SIG-M5 treated with dmso at 0.1 percent for 504 hours (cell line): ENCODE measurements at regions not wholly inside any gene's neighbourhood (a gene's known extent, or its start where the extent isn't known, plus 50 kb on each side); places are given as distances from the start of the nearest gene placed in this dataset.
"Not testable (repeated sequence)": the region's sequence is repeated elsewhere in the genome, so short reads cannot be mapped to it uniquely, and the experiment has no call there.

Experiments used
- DNase-seq: peaks from one replicate; lab custom pipeline; 2025; ENCODE audit not compliant: unreplicated experiment; lab: John Stamatoyannopoulos, UW

DNA sequence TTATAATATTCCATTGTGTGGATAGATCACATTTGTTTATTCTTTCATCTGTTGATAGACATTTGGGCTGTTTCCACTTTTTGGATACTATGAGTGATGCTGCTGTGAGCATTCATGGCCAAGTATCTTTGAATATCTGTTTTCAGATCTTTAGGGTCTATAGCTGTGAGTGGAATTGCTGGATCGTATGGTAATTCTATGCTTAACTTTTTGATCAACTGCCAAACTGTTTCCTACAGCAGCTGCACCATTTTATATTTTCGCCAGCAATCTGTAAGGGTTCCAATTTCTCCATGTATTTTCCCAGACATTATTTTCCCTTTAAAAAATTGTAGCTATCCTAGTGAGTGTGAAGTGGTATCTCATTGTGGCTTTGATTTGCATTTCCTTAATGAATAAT, 238.1 kb downstream of the AACS start:
- DNase-seq = no peak

DNA sequence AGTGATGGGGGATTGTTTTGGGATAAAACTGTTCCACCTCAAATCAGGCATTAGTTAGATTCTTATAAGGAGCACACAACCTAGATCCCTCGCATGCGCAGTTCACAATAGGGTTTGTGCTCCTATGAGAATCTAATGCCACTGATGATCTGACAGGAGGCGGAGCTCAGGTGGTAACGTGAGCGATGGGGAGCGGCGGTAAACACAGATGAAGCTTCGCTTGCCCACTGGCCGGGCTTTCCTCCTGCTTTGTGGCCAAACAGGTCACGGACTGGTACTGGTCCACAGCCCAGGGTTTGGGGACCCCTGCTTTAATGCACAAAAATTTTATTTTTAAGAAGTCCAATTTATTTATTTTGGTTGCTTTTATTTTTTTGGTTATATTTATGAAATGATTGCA, 238.8 kb downstream of the AACS start:
- no peak for DNase-seq

DNA sequence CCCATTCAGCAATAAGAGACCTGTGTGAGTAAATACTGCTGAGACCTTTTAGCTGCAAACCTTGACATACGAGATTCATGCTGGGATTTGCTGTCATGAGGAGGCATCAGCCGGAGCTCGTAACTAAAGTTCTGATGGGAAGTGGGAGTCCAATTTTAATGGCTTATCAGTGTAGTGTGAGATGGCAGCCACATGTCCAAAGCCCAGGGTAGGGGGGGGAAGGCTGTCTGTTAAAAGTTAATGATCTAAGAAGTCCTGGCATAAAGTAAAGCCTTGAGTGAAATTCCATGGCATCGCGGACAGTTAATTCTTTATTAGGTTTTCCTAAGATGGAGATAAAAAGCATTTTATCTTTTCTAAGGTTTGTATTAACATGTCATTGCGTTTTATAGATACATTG, 240.0 kb downstream of the AACS start:
- DNase-seq = no peak

DNA sequence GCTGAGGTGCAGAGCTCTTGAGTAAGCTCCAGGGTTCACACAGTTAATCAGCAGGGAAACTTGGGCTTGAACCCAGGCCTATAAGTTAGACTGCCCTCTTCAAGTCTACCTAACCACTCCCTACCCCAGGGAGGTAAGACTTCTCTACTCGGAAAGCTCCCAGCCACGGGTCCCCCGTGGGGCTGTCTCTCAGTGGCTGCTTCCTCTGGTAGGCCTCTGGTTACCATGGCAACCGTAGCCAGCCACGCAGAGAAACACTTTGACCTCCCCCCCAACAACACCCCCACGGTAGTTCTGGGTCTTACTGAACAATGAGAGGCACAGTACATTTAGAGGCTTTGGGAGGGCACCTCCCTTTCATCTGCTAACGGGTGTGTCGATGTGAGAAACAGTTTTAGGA, 245.2 kb downstream of the AACS start:
- DNase-seq = no peak

DNA sequence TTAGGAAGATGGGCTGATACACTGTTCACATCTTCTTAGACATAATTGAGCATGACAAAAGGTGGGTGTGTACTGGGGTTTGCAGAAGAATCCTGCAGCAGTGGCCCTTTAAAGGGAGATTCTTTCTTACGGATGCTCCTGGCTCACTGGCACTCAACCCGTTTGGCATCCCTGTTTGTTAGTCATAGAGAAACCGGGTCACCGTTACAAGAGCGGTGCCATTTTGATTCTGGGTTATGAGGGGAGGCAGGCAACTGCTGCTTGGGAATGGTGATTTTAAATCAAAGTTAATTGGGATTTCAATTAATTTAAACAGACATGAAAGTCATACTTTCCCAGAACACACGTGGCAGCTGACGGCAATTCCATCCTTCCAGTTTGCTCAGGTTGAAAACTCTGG, 245.8 kb downstream of the AACS start:
- DNase-seq = no peak

DNA sequence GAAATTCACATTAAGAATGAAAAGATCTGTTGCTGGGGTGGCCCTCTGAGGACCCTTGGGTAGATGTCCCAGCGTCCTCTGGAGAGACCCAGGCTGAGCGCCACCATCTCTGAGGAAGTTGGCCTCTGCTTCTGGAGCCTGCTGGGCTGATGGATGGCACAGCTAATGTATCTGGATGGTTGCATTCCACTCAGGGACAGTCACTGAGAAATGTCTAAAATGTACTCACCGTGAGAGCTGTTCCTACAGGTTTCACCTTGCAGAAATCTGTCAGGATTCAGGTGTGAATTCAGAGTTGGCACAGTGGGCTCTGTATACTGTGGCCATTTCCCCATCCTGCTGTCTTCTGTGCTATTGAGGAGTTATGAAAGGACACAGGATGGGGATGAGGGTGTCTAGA, 247.2 kb downstream of the AACS start:
- DNase-seq = no peak

DNA sequence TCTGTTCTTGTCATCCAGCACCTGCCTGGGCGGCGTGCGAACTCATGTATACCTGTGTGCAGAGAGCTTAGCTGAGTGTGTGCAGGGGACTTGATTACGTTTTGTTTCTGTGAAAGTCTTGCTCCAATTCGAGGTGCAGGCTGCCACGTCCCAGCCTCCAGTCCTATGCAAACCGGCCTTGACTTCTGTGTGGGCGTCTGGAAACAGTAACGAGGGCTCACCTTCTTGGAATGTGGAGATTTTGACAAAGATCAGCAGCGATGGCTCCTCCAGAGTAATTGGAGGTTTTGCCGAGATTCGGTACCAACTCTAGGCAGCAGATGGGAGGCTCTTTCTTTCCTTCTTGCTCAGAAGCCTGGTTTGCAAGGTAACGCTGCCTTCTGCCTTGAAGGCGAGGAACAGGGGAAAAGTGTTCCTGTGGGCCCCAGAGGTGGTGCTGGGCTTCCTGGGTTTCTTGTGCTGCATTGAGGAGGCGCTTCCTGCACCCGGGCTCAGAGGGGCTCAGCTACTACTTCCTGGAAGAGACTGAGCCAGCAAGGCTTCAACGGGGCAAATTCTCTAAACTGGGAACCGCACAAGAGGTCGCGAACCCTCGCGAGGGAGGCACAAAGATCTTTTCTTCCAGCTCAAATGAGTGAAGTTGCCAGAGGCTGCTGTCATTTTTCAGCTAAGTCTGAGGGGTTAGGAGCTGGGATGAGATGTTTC, 249.0 kb downstream of the AACS start:
- DNase-seq = no peak

DNA sequence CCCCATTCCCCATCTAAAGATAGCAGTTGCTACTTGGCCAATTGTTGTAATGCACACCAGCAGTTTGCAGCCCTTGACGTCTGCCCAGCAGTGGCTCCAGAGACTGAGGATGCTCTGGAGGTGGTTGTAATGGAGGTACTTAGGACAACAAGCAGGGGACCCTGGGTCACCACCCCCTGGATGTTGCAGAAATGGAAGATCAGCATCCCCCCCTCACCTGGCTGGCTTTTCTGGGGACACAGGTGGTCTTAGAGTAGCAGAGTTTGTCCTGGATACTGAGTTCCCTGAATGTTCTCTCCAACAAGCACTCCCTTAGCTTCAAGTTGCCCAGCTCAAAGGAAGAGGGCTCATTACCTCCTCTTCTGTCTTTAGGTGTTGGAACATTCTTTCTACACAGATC, 250.5 kb downstream of the AACS start:
- no peak for DNase-seq

DNA sequence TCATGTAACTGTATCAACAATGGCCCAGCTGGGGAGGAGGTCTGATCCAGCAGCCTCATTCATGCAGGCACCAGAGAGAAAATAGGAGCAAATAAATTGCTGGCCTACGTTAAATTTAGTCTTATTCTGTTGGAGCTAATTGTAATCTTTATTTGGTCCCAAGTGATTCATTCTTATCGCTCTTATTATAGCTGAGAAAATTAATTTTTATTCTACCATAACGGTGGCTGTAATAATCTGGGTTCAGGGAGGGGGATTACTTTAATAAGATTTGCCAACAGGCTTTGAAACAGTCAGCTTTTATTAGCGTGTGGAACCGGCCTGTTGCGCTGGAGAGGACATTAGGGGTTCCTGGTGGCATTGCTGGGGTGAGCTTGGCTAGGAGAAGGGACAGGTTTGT, 254.9 kb downstream of the AACS start:
- DNase-seq = no peak

DNA sequence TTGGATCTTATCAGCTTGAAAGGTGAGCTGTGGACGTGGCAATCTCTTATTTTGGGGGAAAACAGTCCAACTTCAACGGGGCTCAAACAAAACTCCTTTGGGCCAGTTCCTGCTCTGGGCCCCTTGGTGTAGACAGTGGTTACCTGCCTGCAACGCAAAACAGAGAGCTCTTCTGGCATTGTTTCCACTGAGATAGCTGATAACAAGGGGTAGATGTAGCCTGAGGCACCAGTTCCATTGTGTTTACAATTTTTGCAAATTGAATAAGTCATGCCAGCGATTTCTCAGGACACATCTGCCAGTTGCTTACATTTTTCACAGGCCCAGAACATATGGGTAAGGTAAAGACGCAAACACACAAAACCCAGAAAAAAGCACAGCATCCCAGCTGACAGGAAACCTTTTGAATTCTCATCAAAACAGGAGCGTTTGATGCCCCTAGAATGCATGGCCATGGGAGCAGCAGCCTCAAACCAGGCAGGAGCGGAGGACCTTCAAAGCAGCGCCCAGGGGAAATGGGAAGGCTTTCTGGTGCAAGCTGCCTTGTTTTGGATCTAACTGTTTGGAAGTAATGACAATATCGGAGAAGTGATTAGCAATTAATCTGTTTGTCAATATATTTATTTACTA, 259.7 kb downstream of the AACS start:
- DNase-seq = no peak

DNA sequence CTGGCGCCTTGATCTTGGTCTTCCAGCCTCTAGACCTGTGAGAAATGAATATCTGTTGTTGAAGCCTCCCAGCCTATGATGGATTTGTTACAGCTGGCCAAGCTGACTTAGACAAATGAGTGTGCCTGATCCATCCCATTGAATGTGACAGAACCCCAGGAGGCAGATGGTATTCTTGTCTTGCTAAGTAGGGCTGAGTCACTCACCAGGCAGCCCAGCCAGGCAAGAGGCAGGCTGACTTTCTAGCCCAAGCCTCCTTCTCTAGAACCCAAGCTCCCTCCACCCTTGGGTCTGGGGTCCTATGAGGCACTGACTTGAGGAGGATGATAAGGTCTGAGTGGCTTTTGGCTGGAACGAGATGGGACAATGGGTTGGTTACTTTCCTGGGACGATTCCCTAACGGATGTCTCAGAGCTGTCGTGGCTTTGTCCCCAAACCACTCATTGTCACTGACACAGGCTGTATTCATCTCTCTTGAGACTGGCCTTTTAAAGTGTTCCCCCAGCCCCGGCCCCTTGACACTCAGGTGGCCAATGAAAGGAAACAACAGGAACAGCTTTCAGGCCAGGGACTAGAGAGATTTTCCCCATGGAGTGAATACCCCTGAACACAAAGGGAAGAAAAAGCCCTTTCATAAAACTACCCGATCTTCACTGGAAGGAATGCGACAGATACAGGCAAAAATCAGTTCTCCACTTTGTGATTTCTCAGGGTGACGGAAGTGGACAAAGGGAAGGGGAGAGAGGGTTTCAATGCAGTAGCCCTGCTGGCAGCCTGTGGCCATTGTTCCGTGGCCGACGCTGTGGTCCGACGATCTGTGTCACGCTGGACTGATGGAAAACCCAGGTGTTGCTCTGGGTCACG, 264.2 kb downstream of the AACS start:
- no peak for DNase-seq

DNA sequence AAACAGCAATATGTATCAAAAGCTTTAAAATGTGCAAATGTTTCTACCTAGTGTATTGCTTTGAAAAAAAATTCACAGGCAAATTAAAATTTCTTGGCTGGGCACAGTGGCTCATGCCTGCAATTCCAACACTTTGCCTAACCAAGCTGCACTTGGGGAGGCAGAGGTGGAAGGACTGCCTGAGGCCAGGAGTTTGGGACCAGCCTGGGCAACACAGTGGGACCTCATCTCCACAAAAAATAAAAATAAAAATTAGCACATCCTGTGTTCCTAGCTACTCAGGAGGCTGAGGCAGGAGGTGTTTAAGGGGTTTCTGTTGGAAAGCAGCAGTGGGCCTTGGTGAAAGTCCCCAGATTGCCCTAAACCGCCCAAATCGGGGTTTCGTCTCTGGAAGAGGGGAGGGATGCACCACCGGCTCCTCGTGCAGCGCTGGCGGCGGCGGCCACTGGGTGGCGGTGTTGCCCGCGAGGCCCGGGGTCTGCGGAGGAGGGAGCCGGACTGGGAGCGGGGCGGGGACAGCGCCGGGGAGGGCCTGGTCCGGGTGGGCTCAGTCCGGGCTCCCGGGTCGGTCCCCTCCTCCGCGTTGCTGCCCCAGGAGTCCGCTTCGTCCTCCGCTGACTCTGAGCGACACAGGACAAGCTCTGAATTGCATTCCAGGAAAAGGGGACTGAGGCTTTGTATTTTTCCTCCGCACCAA, 265.6 kb downstream of the AACS start:
- peak; percentile 2 for DNase-seq

DNA sequence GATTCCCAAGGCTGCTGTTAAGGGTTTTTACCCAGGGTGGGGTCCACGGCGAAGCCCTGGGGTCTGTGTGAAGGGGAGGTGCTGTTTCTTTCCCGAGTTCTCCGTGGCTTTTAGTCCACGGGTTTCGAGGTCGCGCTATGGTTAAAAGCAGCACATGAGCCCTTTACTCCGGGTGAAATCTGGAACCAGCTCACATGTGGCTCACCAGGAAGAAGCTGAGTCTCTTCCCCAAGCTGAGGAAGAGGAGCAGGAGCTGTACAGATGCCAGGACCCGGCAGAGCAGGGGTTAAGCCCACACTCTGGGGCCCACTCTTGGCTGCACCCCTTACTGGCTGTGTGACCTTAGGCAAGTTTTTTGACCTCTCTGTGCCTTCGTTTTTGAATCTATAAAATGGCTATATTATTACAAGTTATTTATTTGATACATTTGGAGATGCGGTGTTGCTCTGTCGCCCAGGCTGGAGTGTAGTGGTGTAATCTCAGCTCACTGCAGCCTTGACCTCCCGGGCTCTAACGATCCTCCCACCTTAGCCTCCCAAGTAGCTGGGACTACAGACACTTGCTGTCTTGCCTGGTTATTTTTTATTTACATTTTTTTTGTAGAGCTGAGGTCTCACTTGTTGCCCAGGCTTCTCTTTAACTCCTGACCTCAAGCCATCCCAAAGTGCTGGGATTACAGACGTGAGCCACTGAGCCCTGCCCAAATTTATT, 266.3 kb downstream of the AACS start:
- no peak for DNase-seq

DNA sequence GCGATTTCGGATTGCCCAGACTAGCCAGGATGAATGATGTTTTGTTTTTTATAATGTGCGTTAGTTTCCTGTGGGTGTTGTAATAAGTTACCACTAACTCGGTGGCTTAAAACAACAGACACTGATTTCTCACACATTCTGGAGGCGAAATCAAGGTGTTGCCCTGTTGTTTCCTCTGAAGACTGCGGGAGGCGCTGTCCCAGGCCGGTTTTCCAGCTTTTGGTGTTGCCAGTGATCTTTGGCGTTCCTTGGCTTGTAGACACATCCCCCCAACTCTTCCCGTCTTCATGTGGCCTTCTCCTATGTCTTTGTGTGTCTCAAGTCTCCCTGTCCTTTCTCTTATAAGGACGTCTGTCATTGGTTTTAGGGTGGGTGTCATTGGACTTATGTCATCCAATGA, 267.7 kb downstream of the AACS start:
- DNase-seq = no peak

DNA sequence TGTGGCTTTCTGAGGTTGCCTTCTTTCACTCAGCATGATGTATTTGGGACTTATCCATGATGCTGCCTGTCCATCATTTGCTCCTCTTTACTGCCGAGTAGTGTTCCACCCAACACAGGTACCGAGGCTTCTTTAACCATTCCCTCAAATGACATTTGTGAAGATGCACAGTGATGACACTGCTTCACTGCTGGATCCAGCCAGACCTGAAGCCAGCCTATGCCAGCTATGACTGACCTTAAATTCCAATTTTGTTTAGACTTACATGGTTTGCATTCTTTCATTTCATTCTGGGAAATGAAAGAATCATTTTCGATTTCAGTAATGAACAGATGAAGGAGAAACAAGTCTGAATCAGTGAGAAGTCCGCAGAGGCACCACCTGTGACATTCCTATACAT, 271.0 kb downstream of the AACS start:
- DNase-seq = no peak

DNA sequence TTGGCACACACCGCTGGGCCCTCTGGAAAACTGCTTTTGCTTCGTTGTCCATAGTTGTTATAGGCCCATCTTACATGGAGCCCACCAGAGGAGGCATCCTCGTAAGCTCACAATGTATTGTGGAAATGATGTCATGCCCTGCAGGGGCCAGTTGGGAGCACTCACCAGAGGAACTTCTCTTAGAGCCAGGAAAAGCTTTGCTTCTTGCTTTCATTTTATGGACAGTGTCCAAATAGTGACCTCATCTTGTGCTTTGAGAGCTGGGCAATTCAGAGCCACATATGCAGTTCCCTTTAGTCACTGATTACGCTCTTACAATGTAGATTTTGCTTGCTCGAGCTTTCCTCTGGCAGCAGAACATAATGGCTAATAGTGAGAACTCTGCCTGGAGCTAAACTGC, 275.6 kb downstream of the AACS start:
- DNase-seq = no peak

DNA sequence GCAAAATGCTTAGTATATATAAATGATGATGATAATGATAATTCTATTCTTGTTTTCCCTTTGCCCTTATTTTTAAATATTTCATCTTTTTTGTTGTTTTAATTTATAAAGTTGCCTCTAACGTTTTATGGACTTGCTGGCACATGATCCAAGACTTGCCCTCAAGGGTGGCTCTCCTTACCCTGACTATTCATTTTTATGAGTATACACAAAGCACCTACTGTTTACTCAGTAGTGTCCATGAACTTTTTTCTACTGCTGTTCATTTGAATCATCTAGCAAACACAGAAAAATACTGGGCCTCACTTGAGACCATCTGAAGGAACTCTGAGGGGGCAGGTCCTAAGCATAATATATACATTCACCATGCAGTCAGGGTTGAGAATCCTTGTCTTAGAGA, 276.2 kb downstream of the AACS start:
- no peak for DNase-seq

DNA sequence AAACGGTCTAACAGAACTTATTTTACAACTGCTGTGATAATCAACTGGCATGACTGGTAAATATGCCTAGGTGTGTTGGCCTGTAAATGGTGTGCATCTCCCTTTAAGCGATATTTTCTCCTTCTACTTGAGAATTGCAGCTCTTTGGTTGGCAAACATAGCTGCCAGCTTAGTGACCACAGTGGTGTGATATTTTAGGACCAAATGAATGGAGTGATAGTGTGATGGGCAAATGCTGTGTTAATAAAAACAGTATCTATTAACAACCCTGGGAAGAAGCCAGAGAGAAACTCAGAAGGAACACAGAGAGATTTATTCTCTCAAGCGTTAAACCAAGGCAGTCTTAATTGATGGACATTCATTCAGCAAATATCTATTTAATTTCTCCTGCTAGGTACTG, 278.4 kb downstream of the AACS start:
- DNase-seq = no peak

DNA sequence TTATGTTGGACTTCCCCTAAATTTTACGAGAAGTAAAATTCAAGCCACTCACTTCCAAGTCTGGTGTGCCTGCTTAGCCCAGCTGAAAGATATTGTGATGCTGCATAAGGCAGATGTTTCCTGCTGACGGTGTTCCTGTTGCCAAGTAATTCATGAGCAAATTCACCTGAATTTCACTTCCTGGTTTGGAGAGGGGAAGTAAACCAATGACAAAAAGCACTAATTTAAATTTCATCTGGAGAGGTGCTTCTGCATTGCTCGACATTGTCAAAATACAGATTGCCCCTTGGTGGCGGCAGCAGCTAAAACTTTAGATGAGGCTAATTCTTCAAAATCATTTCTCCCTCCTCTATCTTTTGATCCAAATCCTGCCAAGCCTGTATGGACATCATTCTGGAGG, 281.1 kb downstream of the AACS start:
- peak; percentile 7 for DNase-seq

DNA sequence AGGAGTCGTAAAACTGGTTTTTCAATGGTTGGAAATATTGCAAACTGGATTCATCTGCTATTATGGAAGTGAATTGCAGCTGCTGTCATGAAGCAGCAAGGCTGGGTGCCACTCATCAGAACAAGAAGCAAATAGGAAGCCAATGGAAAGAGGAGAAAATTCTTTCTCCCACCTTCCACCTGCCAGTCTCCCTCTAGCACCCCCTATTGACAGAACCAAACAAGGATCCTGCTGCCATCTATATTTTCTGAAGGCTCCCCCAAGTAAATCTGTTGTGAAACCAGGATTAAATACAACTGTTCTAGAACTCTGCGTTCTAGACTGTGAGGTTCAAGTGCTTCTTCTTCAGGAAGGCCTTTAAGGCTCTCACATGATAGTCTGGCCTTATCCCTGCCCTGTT, 286.6 kb downstream of the AACS start:
- DNase-seq = no peak

DNA sequence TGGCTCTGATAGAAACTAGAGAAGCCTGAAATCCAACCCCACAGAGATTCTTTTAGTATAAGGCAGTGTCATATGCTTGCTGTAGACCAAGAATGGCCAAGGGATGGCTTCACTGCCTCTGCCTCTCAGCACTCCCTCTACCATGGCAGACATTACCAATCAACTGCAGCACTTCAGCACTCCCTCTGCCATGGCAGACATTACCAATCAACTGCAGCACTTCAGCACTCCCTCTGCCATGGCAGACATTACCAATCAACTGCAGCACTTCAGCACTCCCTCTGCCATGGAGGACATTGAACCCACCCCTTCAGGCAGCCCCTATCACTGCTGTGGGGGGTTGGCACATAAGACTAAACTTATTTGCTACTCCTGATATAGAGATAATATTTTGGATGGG, 287.8 kb downstream of the AACS start:
- not testable (repeated sequence) for DNase-seq
